ENCODE measurements at regions not wholly inside any gene's neighbourhood (a gene's known extent, or its start where the extent isn't known, plus 50 kb on each side); places are given as distances from the start of the nearest gene placed in this dataset.
A peak's percentile ranks its signal among the peaks of the same experiment; 100 is the strongest.

DNA sequence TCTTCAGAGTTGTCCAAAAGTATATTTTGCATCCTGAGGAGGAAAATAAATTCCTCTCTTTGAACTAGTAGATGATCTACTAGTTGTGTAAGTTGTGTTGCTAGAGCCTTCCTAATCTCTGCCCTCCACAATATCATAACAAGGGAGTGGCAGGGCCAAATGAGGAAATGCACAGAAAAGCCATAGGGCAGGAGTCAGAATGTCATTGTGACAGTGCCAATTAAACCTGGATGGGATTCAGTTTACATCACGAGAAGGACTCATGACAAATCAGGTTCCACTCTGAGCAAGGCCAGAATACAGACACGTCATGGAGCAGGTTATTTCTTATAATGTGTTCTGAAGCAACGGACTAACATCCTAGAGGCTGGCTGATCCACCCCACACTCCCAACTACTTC, 483.2 kb downstream of the CNTN6 start:
- DNase-seq (no peak), FAIRE-seq (no peak)
- intact Hi-C loops (cut with DNase I): no loop called here
- no peaks in the 10 kb centered on the region for H3K27me3 ChIP-seq (ENCODE audit: control insufficient read depth, insufficient read depth, low read length)
- TF ChIP-seq, protein P1, sequence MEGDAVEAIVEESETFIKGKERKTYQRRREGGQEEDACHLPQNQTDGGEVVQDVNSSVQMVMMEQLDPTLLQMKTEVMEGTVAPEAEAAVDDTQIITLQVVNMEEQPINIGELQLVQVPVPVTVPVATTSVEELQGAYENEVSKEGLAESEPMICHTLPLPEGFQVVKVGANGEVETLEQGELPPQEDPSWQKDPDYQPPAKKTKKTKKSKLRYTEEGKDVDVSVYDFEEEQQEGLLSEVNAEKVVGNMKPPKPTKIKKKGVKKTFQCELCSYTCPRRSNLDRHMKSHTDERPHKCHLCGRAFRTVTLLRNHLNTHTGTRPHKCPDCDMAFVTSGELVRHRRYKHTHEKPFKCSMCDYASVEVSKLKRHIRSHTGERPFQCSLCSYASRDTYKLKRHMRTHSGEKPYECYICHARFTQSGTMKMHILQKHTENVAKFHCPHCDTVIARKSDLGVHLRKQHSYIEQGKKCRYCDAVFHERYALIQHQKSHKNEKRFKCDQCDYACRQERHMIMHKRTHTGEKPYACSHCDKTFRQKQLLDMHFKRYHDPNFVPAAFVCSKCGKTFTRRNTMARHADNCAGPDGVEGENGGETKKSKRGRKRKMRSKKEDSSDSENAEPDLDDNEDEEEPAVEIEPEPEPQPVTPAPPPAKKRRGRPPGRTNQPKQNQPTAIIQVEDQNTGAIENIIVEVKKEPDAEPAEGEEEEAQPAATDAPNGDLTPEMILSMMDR (IDR thresholded peaks at IDR 0.05; ENCODE audit: borderline replicate concordance, extremely low read depth, insufficient read depth): no peak
- no peak overlapping the region for H3K4me3 ChIP-seq (ENCODE audit: low read length in 3 of 3)
- H3K27ac ChIP-seq (ENCODE audit: low read depth in 2 of 2, low read length in 2 of 2): no peak overlapping the region
- no peaks in the 10 kb centered on the region for H3K36me3 ChIP-seq (ENCODE audit: control insufficient read depth in 2 of 3, insufficient read depth in 3 of 3, low read length in 3 of 3)
- no peaks in the 10 kb centered on the region for H3K4me1 ChIP-seq (ENCODE audit: control insufficient read depth in 2 of 3, insufficient read depth in 2 of 3, low read depth in 1 of 3, low read length in 3 of 3)
- H3K9me3 ChIP-seq (ENCODE audit: control insufficient read depth in 2 of 3, insufficient read depth in 1 of 3, low read length in 3 of 3): no peaks in the 10 kb centered on the region
- H3K9ac ChIP-seq (ENCODE audit: low read length in 3 of 3): no peak overlapping the region

DNA sequence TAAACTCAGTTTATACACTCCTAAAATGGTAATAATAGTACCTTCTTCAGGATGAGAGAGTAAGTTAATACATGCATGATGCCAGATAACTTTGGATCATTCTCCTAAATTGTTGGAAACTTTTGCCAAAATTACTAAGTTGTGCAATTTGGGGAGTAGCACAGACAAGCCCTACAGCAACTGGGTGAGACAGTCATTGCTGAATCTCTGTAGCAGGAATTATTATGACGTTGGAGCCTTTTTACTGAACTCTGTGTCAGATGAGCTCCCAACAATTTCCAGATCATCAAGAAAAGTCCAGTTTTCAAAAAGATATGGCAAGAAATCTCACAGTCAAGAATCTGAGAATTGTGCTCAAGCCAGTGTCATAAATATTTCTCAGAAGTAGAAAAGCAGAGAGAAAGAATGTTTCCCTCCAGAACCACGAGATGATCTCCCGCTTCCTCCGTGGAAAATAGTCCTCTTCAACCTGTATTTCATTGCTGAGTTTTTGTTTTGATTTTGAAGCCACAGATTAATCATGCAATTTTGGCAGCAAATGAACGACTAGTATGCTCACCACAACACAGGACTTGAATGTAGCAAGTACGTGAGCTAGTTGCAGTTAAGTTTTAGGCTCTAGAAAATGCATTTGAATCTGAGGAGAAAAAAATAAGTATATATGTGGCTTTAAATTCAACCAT, 485.4 kb downstream of the CNTN6 start:
- H3K9ac ChIP-seq (ENCODE audit: low read length in 3 of 3): no peak overlapping the region
- no peak for FAIRE-seq
- H3K27me3 ChIP-seq (ENCODE audit: control insufficient read depth, insufficient read depth, low read length): no peaks in the 10 kb centered on the region
- intact Hi-C loops (cut with DNase I): no loop called here
- H3K9me3 ChIP-seq (ENCODE audit: control insufficient read depth in 2 of 3, insufficient read depth in 1 of 3, low read length in 3 of 3): no peaks in the 10 kb centered on the region
- H3K27ac ChIP-seq (ENCODE audit: low read depth in 2 of 2, low read length in 2 of 2): no peak overlapping the region
- TF ChIP-seq, protein P1 (IDR thresholded peaks at IDR 0.05; ENCODE audit: borderline replicate concordance, extremely low read depth, insufficient read depth): no peak
- no peaks in the 10 kb centered on the region for H3K36me3 ChIP-seq (ENCODE audit: control insufficient read depth in 2 of 3, insufficient read depth in 3 of 3, low read length in 3 of 3)
- peak in 1 of 5 donors; percentile 30 for DNase-seq
- H3K4me3 ChIP-seq (ENCODE audit: low read length in 3 of 3): no peak overlapping the region
- no peaks in the 10 kb centered on the region for H3K4me1 ChIP-seq (ENCODE audit: control insufficient read depth in 2 of 3, insufficient read depth in 2 of 3, low read depth in 1 of 3, low read length in 3 of 3)

DNA sequence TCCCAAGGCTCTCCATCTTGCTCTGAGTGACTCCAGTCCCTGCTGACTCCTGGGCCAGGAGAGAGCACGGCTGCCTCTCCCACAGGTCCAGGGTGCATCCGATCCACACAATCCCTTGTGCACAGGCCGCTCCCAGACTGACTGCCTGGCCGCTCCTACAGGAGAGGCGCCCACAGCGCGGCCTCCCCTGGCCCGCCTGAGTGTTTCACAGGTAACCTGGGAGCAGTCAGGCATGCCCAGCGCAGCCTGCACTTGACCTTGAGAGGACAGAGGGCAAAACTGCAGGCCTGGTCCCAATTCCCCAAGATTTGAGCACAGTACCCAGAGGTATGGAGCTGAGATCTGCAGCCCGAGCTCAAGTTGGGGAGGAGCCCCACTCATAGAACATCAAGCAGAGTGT, 490.2 kb downstream of the CNTN6 start:
- intact Hi-C loops (cut with DNase I): no loop called here
- Histone ChIP-seq H3K4me1 (ENCODE audit: control insufficient read depth in 2 of 3, insufficient read depth in 2 of 3, low read depth in 1 of 3, low read length in 3 of 3) (no peaks in the 10 kb centered on the region), H3K9me3 (ENCODE audit: control insufficient read depth in 2 of 3, insufficient read depth in 1 of 3, low read length in 3 of 3) (no peaks in the 10 kb centered on the region), H3K36me3 (ENCODE audit: control insufficient read depth in 2 of 3, insufficient read depth in 3 of 3, low read length in 3 of 3) (no peaks in the 10 kb centered on the region), H3K27ac (ENCODE audit: low read depth in 2 of 2, low read length in 2 of 2) (no peak overlapping the region), H3K4me3 (ENCODE audit: low read length in 3 of 3) (no peak overlapping the region), H3K9ac (ENCODE audit: low read length in 3 of 3) (no peak overlapping the region), H3K27me3 (ENCODE audit: control insufficient read depth, insufficient read depth, low read length) (no peaks in the 10 kb centered on the region)
- TF ChIP-seq, protein P1 (IDR thresholded peaks at IDR 0.05; ENCODE audit: borderline replicate concordance, extremely low read depth, insufficient read depth): no peak
- DNase-seq: peak in 1 of 5 donors; percentile 41
- FAIRE-seq: no peak

DNA sequence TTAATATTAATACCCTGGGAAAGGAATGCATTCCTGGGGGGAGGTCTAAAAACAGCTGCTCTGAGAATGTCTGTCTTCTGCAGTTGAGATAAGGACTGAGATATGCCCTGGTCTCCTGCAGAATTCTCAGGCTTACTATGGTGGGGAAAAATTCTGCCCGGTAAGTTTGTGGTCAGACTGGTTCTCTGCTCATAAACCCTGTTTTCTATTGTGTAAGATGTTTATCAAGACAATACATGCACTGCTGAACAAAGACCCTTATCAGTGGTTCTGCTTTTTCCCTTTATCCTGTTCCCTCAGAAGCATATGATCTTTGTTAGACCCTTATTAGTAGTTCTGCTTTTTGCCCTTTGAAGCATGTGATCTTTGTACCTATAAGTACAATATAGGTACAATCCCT, 494.6 kb downstream of the CNTN6 start:
- FAIRE-seq (no peak), DNase-seq (no peak)
- intact Hi-C loops (cut with DNase I): no loop called here
- H3K27me3 ChIP-seq (ENCODE audit: control insufficient read depth, insufficient read depth, low read length): no peaks in the 10 kb centered on the region
- no peaks in the 10 kb centered on the region for H3K9me3 ChIP-seq (ENCODE audit: control insufficient read depth in 2 of 3, insufficient read depth in 1 of 3, low read length in 3 of 3)
- TF ChIP-seq, protein P1 (IDR thresholded peaks at IDR 0.05; ENCODE audit: borderline replicate concordance, extremely low read depth, insufficient read depth): no peak
- no peak overlapping the region for H3K4me3 ChIP-seq (ENCODE audit: low read length in 3 of 3)
- H3K9ac ChIP-seq (ENCODE audit: low read length in 3 of 3): no peak overlapping the region
- no peaks in the 10 kb centered on the region for H3K36me3 ChIP-seq (ENCODE audit: control insufficient read depth in 2 of 3, insufficient read depth in 3 of 3, low read length in 3 of 3)
- H3K4me1 ChIP-seq (ENCODE audit: control insufficient read depth in 2 of 3, insufficient read depth in 2 of 3, low read depth in 1 of 3, low read length in 3 of 3): no peaks in the 10 kb centered on the region
- H3K27ac ChIP-seq (ENCODE audit: low read depth in 2 of 2, low read length in 2 of 2): no peak overlapping the region

Data from kidney (tissue), 13 donors.